H7 (cell line): ENCODE measurements at regions not wholly inside any gene's neighbourhood (a gene's known extent, or its start where the extent isn't known, plus 50 kb on each side); places are given as distances from the start of the nearest gene placed in this dataset.

ENCODE experiments used
- DNase-seq: peaks from one replicate; pipeline ENCODE4 v3.0.0; 2012
- H3K27me3 ChIP-seq: 2 replicates; pipeline ENCODE4 v1.6.0; 2011; ENCODE audit warnings: mild to moderate bottlenecking, low read length; ENCODE audit not compliant: control insufficient read depth, insufficient read depth
- H3K36me3 ChIP-seq: replicated peaks from 2 replicates; pipeline ENCODE4 v1.5.1; 2011; ENCODE audit warnings: low read length; ENCODE audit not compliant: control insufficient read depth, insufficient read depth
- H3K4me3 ChIP-seq: 2 replicates; pipeline ENCODE4 v1.5.1; 2011; ENCODE audit warnings: low read depth, mild to moderate bottlenecking, control low read depth, low read length, moderate library complexity; ENCODE audit not compliant: insufficient read depth

- peak; percentile 32 for DNase-seq
Observed at GRCh38 chrX:35728481-35728880, 69.7 kb upstream of the MAGEB16 start.

GRCh38 chrX:35733879-35734278 is 64.3 kb upstream of the MAGEB16 start:
- DNase-seq = no peak
- Histone ChIP-seq H3K36me3 (no peaks in the 10 kb centered on the region), H3K4me3 (no peak overlapping the region), H3K27me3 (peaks cover 64% of the 10 kb centered on the region)

More at GRCh38 chrX:35728481-35728880, 69.7 kb upstream of the MAGEB16 start:
- Histone ChIP-seq H3K27me3 (peaks cover 75% of the 10 kb centered on the region), H3K36me3 (no peaks in the 10 kb centered on the region), H3K4me3 (no peak overlapping the region)

- no peak overlapping the region for H3K4me3 ChIP-seq
- DNase-seq = no peak
- H3K27me3 ChIP-seq = no peaks in the 10 kb centered on the region; the same call in 1 of the 2 replicates
- no peaks in the 10 kb centered on the region for H3K36me3 ChIP-seq
Observed at GRCh38 chrX:35741142-35741541, 57.0 kb upstream of the MAGEB16 start.

GRCh38 chrX:35743331-35743730 is 54.8 kb upstream of the MAGEB16 start:
- H3K36me3 ChIP-seq = no peaks in the 10 kb centered on the region
- no peaks in the 10 kb centered on the region for H3K27me3 ChIP-seq
- no peak for DNase-seq
- H3K4me3 ChIP-seq = no peak overlapping the region
